ENCODE measurements at regions not wholly inside any gene's neighbourhood (a gene's known extent, or its start where the extent isn't known, plus 50 kb on each side); places are given as distances from the start of the nearest gene placed in this dataset.

DNA sequence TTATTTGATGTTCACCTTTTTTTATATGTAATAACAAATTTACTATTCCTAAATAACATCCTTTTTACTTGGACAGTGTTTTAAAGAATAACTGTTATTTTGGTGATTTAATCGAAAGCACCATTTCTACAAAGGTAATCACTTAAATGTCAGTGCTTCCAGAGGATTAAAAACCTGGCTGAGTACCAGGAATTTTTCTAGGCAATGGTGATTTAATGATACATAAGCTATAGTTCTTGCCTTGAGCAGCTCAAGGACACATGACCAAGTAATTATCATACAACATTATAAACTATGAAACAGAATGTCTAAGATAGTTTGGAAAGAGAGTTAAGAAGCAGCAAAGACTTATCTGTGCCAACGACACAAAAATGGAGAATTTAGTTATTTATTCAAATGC, 1291.9 kb upstream of the TENM3 start:
- DNase-seq = no peak
- H3K27ac ChIP-seq = no peak overlapping the region
- 65 to 77% methylated on average over 2 of the region's 2 CpGs for WGBS, 2 donors
- ATAC-seq = no peak
- no peaks in the 10 kb centered on the region for H3K4me1 ChIP-seq
- no peaks in the 10 kb centered on the region for H3K36me3 ChIP-seq (replicated peaks in 1 of 2; ENCODE audit: insufficient read depth in 1 of 2, low read depth in 2 of 2)
- no peaks in the 10 kb centered on the region for H3K27me3 ChIP-seq
- no peaks in the 10 kb centered on the region for H3K9me3 ChIP-seq
- TF ChIP-seq, protein P1, sequence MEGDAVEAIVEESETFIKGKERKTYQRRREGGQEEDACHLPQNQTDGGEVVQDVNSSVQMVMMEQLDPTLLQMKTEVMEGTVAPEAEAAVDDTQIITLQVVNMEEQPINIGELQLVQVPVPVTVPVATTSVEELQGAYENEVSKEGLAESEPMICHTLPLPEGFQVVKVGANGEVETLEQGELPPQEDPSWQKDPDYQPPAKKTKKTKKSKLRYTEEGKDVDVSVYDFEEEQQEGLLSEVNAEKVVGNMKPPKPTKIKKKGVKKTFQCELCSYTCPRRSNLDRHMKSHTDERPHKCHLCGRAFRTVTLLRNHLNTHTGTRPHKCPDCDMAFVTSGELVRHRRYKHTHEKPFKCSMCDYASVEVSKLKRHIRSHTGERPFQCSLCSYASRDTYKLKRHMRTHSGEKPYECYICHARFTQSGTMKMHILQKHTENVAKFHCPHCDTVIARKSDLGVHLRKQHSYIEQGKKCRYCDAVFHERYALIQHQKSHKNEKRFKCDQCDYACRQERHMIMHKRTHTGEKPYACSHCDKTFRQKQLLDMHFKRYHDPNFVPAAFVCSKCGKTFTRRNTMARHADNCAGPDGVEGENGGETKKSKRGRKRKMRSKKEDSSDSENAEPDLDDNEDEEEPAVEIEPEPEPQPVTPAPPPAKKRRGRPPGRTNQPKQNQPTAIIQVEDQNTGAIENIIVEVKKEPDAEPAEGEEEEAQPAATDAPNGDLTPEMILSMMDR (IDR thresholded peaks at IDR 0.05) = no peak
- TF ChIP-seq POLR2A (IDR thresholded peaks at IDR 0.05) = no peak
- no peak overlapping the region for H3K4me3 ChIP-seq
- intact Hi-C loops (cut with DNase I) = no loop called here

DNA sequence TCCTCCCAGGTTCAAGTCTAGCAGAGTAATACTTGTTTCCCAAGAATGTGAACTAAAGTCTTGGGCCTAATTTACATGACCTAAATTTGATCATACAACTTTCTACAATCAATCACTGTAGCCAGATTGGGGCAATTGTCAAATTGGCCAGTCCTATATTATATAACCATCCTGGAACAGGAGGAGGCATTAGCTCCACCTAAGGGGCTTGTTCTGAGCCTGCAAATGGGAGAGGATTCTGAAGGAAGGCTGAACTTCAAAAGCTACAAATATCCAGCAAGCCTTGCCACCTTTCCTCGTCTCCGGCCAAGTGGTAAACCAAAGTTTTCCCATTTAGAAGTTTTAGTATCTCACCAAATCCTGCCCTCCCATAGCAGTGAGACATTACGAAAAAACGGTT, 1289.6 kb upstream of the TENM3 start:
- no peak for DNase-seq
- WGBS, 2 donors = 66 to 67% methylated on average over 4 of the region's 4 CpGs
- intact Hi-C loops (cut with DNase I) = no loop called here

DNA sequence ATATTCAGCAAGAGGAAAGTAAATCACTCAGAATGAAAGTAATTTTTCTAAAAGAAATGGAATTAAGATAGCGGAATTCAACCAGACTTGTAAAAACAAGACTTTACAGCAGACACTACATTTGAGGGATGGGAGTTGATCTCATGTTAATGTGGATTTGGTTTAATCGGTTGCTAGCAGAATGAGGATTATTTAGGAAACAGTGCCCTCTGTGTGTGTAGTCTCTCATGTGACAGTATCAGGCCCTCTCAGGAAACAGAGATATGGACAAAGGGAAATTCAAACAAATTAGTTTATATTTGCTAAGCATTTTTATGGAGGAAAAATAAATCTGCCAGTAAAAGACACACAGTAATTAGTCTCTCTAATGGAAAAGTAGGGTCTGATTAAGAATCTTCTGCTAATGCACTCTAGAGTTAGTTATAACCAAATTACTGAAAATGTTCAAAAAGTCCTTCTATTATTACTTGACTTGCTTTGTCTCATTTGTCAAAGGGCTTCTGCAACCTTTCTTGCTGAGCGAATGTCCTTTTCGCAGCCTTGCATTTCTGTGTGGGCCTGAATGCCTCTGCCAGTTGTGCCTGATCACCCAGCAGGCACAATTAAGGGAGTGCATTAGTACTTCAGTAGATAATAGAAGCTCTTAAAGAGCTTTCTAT, 1282.3 kb upstream of the TENM3 start:
- intact Hi-C loops (cut with DNase I) = no loop called here
- Histone ChIP-seq H3K27me3 (no peaks in the 10 kb centered on the region), H3K27ac (no peak overlapping the region), H3K9me3 (no peaks in the 10 kb centered on the region), H3K4me1 (no peaks in the 10 kb centered on the region), H3K36me3 (replicated peaks in 1 of 2; ENCODE audit: insufficient read depth in 1 of 2, low read depth in 2 of 2) (no peaks in the 10 kb centered on the region), H3K4me3 (no peak overlapping the region)
- 52 to 58% methylated on average over 4 of the region's 4 CpGs for WGBS, 2 donors
- no peak for TF ChIP-seq POLR2A (IDR thresholded peaks at IDR 0.05)
- TF ChIP-seq, protein P1 (IDR thresholded peaks at IDR 0.05) = no peak
- no peak for ATAC-seq
- DNase-seq = no peak

More for the DNA sequence above, 1289.6 kb upstream of the TENM3 start:
- Histone ChIP-seq H3K36me3 (replicated peaks in 1 of 2; ENCODE audit: insufficient read depth in 1 of 2, low read depth in 2 of 2) (no peaks in the 10 kb centered on the region), H3K27me3 (no peaks in the 10 kb centered on the region), H3K4me1 (no peaks in the 10 kb centered on the region), H3K27ac (no peak overlapping the region), H3K9me3 (no peaks in the 10 kb centered on the region), H3K4me3 (no peak overlapping the region)
- TF ChIP-seq, protein P1 (IDR thresholded peaks at IDR 0.05) = no peak
- no peak for TF ChIP-seq POLR2A (IDR thresholded peaks at IDR 0.05)
- no peak for ATAC-seq

DNA sequence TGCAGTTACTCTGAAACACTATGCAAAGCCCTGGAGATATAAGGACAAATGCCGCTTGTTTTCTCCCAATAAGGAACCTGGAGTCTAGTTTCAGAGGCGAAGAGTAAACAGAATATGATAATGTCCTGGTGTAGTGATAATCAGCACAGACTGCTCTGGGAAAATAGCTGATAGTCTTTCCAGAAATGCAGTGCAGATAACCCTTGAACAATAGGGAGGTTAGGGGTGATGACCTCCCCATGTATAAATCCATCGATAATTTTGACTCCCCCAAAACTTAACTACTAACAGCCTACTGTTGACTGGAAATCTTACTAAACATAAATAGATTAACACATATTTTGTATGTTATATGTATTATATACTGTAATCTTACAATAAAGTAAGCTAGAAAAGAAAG, 1280.9 kb upstream of the TENM3 start:
- DNase-seq (no peak), ATAC-seq (no peak)
- Histone ChIP-seq H3K36me3 (replicated peaks in 1 of 2; ENCODE audit: insufficient read depth in 1 of 2, low read depth in 2 of 2) (no peaks in the 10 kb centered on the region), H3K27ac (no peak overlapping the region), H3K4me1 (no peaks in the 10 kb centered on the region), H3K27me3 (no peaks in the 10 kb centered on the region), H3K9me3 (no peaks in the 10 kb centered on the region), H3K4me3 (no peak overlapping the region)
- TF ChIP-seq, protein P1 (IDR thresholded peaks at IDR 0.05) = no peak
- TF ChIP-seq POLR2A (IDR thresholded peaks at IDR 0.05) = no peak
- intact Hi-C loops (cut with DNase I) = no loop called here
- 44 to 45% methylated on average over 3 of the region's 3 CpGs for WGBS, 2 donors

DNA sequence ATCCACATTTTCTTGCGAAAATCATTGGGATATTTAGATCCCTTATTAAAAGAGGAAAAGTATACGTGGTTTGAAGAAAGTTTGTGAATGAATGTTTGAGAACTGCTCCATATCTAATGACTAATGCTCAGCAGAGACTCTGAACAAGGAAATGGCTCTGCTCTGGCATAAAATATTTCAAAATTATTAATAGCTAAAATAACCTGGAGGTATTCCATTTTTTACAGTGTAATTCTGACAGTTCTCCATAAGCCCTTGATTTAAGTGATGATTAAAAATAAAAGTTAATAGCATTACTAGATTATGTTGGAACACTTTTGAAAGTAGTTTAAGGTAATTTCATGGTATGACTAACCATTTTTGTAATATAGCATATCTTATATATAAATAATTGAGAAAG, 1276.9 kb upstream of the TENM3 start:
- H3K4me3 ChIP-seq = no peak overlapping the region
- no peaks in the 10 kb centered on the region for H3K4me1 ChIP-seq
- ATAC-seq (no peak), DNase-seq (no peak)
- H3K27ac ChIP-seq = no peak overlapping the region
- no peaks in the 10 kb centered on the region for H3K36me3 ChIP-seq (replicated peaks in 1 of 2; ENCODE audit: insufficient read depth in 1 of 2, low read depth in 2 of 2)
- H3K9me3 ChIP-seq = no peaks in the 10 kb centered on the region
- intact Hi-C loops (cut with DNase I) = no loop called here
- WGBS, 2 donors = 49 to 59% methylated on average over 2 of the region's 2 CpGs
- no peaks in the 10 kb centered on the region for H3K27me3 ChIP-seq
- TF ChIP-seq POLR2A (IDR thresholded peaks at IDR 0.05) = no peak
- TF ChIP-seq, protein P1 (IDR thresholded peaks at IDR 0.05) = no peak
